Inferior parietal cortex (tissue), 1 donor: ENCODE measurements at regions not wholly inside any gene's neighbourhood (a gene's known extent, or its start where the extent isn't known, plus 50 kb on each side); places are given as distances from the start of the nearest gene placed in this dataset.
"Not testable (repeated sequence)": the region's sequence is repeated elsewhere in the genome, so short reads cannot be mapped to it uniquely, and the experiment has no call there.

Experiments
- DNase-seq: peaks from one replicate; pipeline ENCODE4 v3.0.0-alpha.2; 2016; ENCODE audit errors: extremely low spot score

- no peak for DNase-seq
Measured at GRCh38 chr1:99537886-99538617, 107.9 kb upstream of the PALMD start.

- DNase-seq: no peak
Measured at GRCh38 chr1:99538618-99538956, 107.3 kb upstream of the PALMD start.

- DNase-seq: no peak
Measured at GRCh38 chr1:99539131-99539530, 106.8 kb upstream of the PALMD start.

- DNase-seq: no peak
Measured at GRCh38 chr1:99540744-99541143, 105.2 kb upstream of the PALMD start.

- no peak for DNase-seq
Measured at GRCh38 chr1:99544328-99544727, 101.6 kb upstream of the PALMD start.

GRCh38 chr1:99546432-99547416 is 99.2 kb upstream of the PALMD start:
- DNase-seq: no peak

- no peak for DNase-seq
Measured at GRCh38 chr1:99548943-99549605, 96.8 kb upstream of the PALMD start.

- no peak for DNase-seq
Measured at GRCh38 chr1:99550198-99550597, 95.7 kb upstream of the PALMD start.

GRCh38 chr1:99551812-99552614 is 93.9 kb upstream of the PALMD start:
- DNase-seq: no peak

- DNase-seq: no peak
Measured at GRCh38 chr1:99553301-99553700, 92.6 kb upstream of the PALMD start.

GRCh38 chr1:99553819-99554218 is 92.1 kb upstream of the PALMD start:
- DNase-seq: not testable (repeated sequence)

- DNase-seq: no peak
Measured at GRCh38 chr1:99554727-99555126, 91.2 kb upstream of the PALMD start.

- DNase-seq: no peak
Measured at GRCh38 chr1:99557546-99558202, 88.2 kb upstream of the PALMD start.

- DNase-seq: no peak
Measured at GRCh38 chr1:99559166-99559565, 86.7 kb upstream of the PALMD start.

GRCh38 chr1:99560207-99561040 is 85.5 kb upstream of the PALMD start:
- no peak for DNase-seq

GRCh38 chr1:99561952-99562351 is 84.0 kb upstream of the PALMD start:
- DNase-seq: no peak

- no peak for DNase-seq
Measured at GRCh38 chr1:99565606-99566289, 80.2 kb upstream of the PALMD start.

- no peak for DNase-seq
Measured at GRCh38 chr1:99566290-99567021, 79.5 kb upstream of the PALMD start.
